Endothelial cell of umbilical vein (primary cell): ENCODE measurements at regions not wholly inside any gene's neighbourhood (a gene's known extent, or its start where the extent isn't known, plus 50 kb on each side); places are given as distances from the start of the nearest gene placed in this dataset.

Experiments used
- BruUV-seq: library from RNA; stranded (reverse); fragments of 400-500 nt; replicated peaks from 2 replicates; lab custom pipeline; 2021; lab: Mats Ljungman, UMichigan
- CTCF ChIA-PET: fragments of 300-600, 350-600 bp; sonication (Branson Sonifier 250); formaldehyde crosslinking; loops from one replicate; lab custom pipeline; 2021; ENCODE audit warnings: antibody characterized with exemption, inconsistent platforms; lab: Charles Lee
- POLR2A ChIA-PET: fragments of 300-600, 350-600 bp; sonication (Branson Sonifier 250); formaldehyde crosslinking; loops from one replicate; lab custom pipeline; 2021; ENCODE audit warnings: antibody characterized with exemption, inconsistent platforms; lab: Charles Lee
- DNase-seq: peaks from one replicate; pipeline ENCODE4 v3.0.0-alpha.2; 2011; ENCODE audit warnings: low read depth, low spot score
- FAIRE-seq: peaks from 2 replicates; lab custom pipeline; 2011; peaks lifted over from hg19 to GRCh38; lab: Jason Lieb, UNC
- H2AFZ ChIP-seq: 2 replicates; pipeline ENCODE4 v1.6.0; 2012; ENCODE audit warnings: low read depth, low read length, control low read depth, inconsistent platforms
- H3K27ac ChIP-seq: 2 replicates; pipeline ENCODE4 v1.5.1; 2011; ENCODE audit warnings: low read depth, mild to moderate bottlenecking, control low read depth, low read length, moderate library complexity; ENCODE audit not compliant: insufficient read depth
- H3K27me3 ChIP-seq, 2 experiments: 2 replicates each; pipeline versions ENCODE4 v1.6.0 to v1.6.1; 2011; ENCODE audit warnings: low read length in 2 of 2, mixed read lengths in 1 of 2; ENCODE audit not compliant: control insufficient read depth in 2 of 2, insufficient read depth in 2 of 2
- H3K36me3 ChIP-seq, 2 experiments: 2 replicates in 1 of 2; 3 replicates in 1 of 2; pipeline ENCODE4 v1.5.1; 2011; ENCODE audit warnings: low read length in 2 of 2, mild to moderate bottlenecking in 1 of 2, moderate library complexity in 1 of 2; ENCODE audit not compliant: control insufficient read depth in 2 of 2, insufficient read depth in 2 of 2; ENCODE audit errors: extremely low read depth in 1 of 2
- H3K4me1 ChIP-seq: 3 replicates; pipeline ENCODE4 v1.5.1; 2011; ENCODE audit warnings: mild to moderate bottlenecking, low read length; ENCODE audit not compliant: control insufficient read depth, insufficient read depth; ENCODE audit errors: extremely low read depth
- H3K4me2 ChIP-seq: 2 replicates; pipeline ENCODE4 v1.6.1; 2011; ENCODE audit warnings: low read length, control low read depth, mixed read lengths; ENCODE audit not compliant: insufficient read depth
- H3K4me3 ChIP-seq, 3 experiments: fragments of 200-600 bp in 1 of 3; sonication (generic), shearing (Covaris generic) in 1 of 3; replicated peaks in 1 of 3; 2 replicates each; pipeline ENCODE4 v1.5.1; 2011 to 2016; ENCODE audit warnings: control low read depth in 3 of 3, low read length in 3 of 3, mild to moderate bottlenecking in 2 of 3, inconsistent platforms in 1 of 3, low read depth in 1 of 3, moderate library complexity in 1 of 3; ENCODE audit not compliant: insufficient read depth in 1 of 3
- H3K79me2 ChIP-seq: 2 replicates; pipeline ENCODE4 v1.6.0; 2012; ENCODE audit warnings: low read length, inconsistent platforms; ENCODE audit not compliant: control insufficient read depth, insufficient read depth
- H3K9ac ChIP-seq: replicated peaks from 2 replicates; pipeline ENCODE3; 2011; ENCODE audit warnings: low read length, control low read depth; ENCODE audit not compliant: insufficient read depth; ENCODE audit errors: extremely low read depth
- H3K9me1 ChIP-seq: replicated peaks from 3 replicates; pipeline ENCODE4 v1.6.0; 2011; ENCODE audit warnings: mild to moderate bottlenecking, low read length; ENCODE audit not compliant: control insufficient read depth, insufficient read depth; ENCODE audit errors: extremely low read depth
- H3K9me3 ChIP-seq: replicated peaks from 2 replicates; pipeline ENCODE4 v1.5.1; 2012; ENCODE audit warnings: low read length, inconsistent platforms; ENCODE audit not compliant: control insufficient read depth, insufficient read depth
- H4K20me1 ChIP-seq: replicated peaks from 2 replicates; pipeline ENCODE3; 2011; ENCODE audit warnings: mild to moderate bottlenecking, low read length; ENCODE audit not compliant: control insufficient read depth, insufficient read depth; ENCODE audit errors: extremely low read depth
- GATA2 ChIP-seq: IDR thresholded peaks from 2 replicates; pipeline ENCODE4 v1.7.0; 2011; ENCODE audit warnings: low read depth, mild to moderate bottlenecking, moderate library complexity, mixed read lengths, low read length; ENCODE audit not compliant: insufficient read length, insufficient read depth
- POLR2A ChIP-seq: IDR thresholded peaks from 2 replicates; pipeline ENCODE4 v1.6.1; 2012; ENCODE audit warnings: low read depth, mild to moderate bottlenecking, control low read depth, low read length
- dilution Hi-C: fragments of 300-500 bp; cut with MboI; formaldehyde crosslinking; loops from one replicate; pipeline ENCODE4 v1.15.0; 2019; ENCODE audit warnings: low sequenced_read_pairs; ENCODE audit not compliant: extremely low pct_ligation_motif_present
- intact Hi-C: fragments of 100-400 bp; cut with micrococcal nuclease; formaldehyde crosslinking; loops from one replicate; pipeline ENCODE4 v1.10.0; 2022
- TF ChIP-seq, protein P1 (sequence below), 2 donors: IDR thresholded peaks; 1 replicate in 1 of 2; 2 replicates in 1 of 2; pipeline ENCODE4 v1.5.1; 2011; ENCODE audit warnings: low read length in 2 of 2, mild to moderate bottlenecking in 2 of 2, moderate library complexity in 2 of 2, control low read depth in 1 of 2, inconsistent platforms in 1 of 2, low read depth in 1 of 2; ENCODE audit not compliant: insufficient read depth in 1 of 2; ENCODE audit errors: extremely low read depth in 1 of 2
- TF ChIP-seq, protein P2 (sequence below): IDR thresholded peaks from 2 replicates; pipeline ENCODE4 v1.6.1; 2011; ENCODE audit not compliant: insufficient read depth, insufficient read length

DNA sequence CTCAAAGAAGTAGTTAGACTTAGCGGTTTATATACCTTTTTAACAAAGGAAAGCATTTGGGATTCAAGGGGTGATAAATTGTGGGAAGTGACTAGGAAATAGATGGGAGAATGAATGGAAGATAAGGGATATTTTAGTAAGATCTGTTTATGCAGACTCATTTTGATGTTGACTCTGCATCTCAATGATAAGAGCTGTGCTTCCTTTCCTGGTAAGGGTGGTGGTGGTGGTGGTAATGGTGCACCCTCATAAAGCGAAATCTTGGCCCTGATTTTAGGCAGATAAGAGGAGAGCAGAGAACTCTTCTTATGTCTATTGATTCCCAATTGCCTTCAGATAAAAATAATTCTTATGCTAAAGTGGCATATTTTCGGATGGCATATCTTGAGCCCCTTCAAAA, 197.1 kb downstream of the SPRY1 start:
- no peak overlapping the region for H3K9ac ChIP-seq
- no peaks in the 10 kb centered on the region for H3K36me3 ChIP-seq
- no peaks in the 10 kb centered on the region for H3K27me3 ChIP-seq
- DNase-seq (peak; percentile 71), FAIRE-seq (no peak)
- no peak overlapping the region for H3K4me3 ChIP-seq
- TF ChIP-seq POLR2A = no peak
- peak; percentile 52 for TF ChIP-seq GATA2
- BruUV-seq = no TSS peak
- H3K27ac ChIP-seq = no peak overlapping the region
- no peak overlapping the region for H3K4me2 ChIP-seq
- peaks cover 8% of the 10 kb centered on the region for H3K4me1 ChIP-seq
- no peaks in the 10 kb centered on the region for H3K9me3 ChIP-seq
- H2AFZ ChIP-seq = no peak overlapping the region
- H3K79me2 ChIP-seq = no peaks in the 10 kb centered on the region
- ChIA-PET POLR2A (no interaction called here), CTCF (no interaction called here)
- dilution Hi-C loops (no loop called here), intact Hi-C loops (no loop called here)
- no peaks in the 10 kb centered on the region for H4K20me1 ChIP-seq
- H3K9me1 ChIP-seq = no peaks in the 10 kb centered on the region

DNA sequence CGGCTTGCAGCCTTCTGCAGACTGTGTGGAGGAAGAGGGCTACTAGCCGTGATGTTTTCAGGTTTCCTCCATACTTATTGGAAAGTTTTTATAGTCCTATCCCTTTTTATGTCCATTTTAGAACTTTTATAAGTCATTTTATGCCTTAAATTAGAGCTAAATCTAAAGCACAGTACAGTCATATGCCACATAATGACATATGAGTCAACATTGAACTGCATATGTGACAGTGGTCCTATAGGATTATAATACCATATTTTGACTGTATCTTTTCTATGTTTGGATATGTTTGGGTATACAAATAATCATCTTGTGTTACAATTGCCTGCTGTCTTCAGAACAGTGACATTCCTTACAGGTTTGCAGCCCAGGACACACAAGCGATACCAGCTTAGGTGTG, 200.2 kb downstream of the SPRY1 start:
- FAIRE-seq = no peak
- Histone ChIP-seq H3K9me3 (no peaks in the 10 kb centered on the region), H3K4me3 (no peak overlapping the region), H3K9ac (no peak overlapping the region), H3K27me3 (no peaks in the 10 kb centered on the region), H3K4me1 (peaks cover 31% of the 10 kb centered on the region), H2AFZ (no peak overlapping the region), H3K4me2 (no peak overlapping the region), H3K27ac (no peak overlapping the region), H3K9me1 (no peaks in the 10 kb centered on the region), H3K79me2 (no peaks in the 10 kb centered on the region), H3K36me3 (no peaks in the 10 kb centered on the region), H4K20me1 (no peaks in the 10 kb centered on the region)
- ChIA-PET POLR2A (no interaction called here), CTCF (no interaction called here)
- DNase-seq = no peak
- intact Hi-C loops (no loop called here), dilution Hi-C loops (no loop called here)
- no TSS peak for BruUV-seq
- TF ChIP-seq, protein P1, sequence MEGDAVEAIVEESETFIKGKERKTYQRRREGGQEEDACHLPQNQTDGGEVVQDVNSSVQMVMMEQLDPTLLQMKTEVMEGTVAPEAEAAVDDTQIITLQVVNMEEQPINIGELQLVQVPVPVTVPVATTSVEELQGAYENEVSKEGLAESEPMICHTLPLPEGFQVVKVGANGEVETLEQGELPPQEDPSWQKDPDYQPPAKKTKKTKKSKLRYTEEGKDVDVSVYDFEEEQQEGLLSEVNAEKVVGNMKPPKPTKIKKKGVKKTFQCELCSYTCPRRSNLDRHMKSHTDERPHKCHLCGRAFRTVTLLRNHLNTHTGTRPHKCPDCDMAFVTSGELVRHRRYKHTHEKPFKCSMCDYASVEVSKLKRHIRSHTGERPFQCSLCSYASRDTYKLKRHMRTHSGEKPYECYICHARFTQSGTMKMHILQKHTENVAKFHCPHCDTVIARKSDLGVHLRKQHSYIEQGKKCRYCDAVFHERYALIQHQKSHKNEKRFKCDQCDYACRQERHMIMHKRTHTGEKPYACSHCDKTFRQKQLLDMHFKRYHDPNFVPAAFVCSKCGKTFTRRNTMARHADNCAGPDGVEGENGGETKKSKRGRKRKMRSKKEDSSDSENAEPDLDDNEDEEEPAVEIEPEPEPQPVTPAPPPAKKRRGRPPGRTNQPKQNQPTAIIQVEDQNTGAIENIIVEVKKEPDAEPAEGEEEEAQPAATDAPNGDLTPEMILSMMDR (IDR thresholded peaks at IDR 0.05; ENCODE audit: extremely low read depth in 1 of 2, insufficient read depth in 1 of 2, low read depth in 1 of 2, low read length in 2 of 2) = no peak
- TF ChIP-seq, protein P2, sequence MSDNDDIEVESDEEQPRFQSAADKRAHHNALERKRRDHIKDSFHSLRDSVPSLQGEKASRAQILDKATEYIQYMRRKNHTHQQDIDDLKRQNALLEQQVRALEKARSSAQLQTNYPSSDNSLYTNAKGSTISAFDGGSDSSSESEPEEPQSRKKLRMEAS = no peak
